Type B pancreatic cell (in vitro differentiated cells): ENCODE measurements at regions not wholly inside any gene's neighbourhood (a gene's known extent, or its start where the extent isn't known, plus 50 kb on each side); places are given as distances from the start of the nearest gene placed in this dataset.

Experiments used
- DNase-seq: peaks from one replicate; pipeline ENCODE4 v3.0.0; 2021; ENCODE audit warnings: mixed read lengths; ENCODE audit not compliant: unreplicated experiment; ENCODE audit errors: extremely low spot score
- H3K27ac Mint-ChIP-seq: 2 replicates; pipeline ENCODE4 v1.8.0; 2021; ENCODE audit warnings: mild to moderate bottlenecking, mixed read lengths
- H3K27me3 Mint-ChIP-seq: 2 replicates; pipeline ENCODE4 v1.8.0; 2021; ENCODE audit warnings: mixed read lengths
- H3K36me3 Mint-ChIP-seq: 2 replicates; pipeline ENCODE4 v1.8.0; 2021; ENCODE audit warnings: mixed read lengths
- H3K4me1 Mint-ChIP-seq: one replicate; pipeline ENCODE4 v1.8.0; 2021; ENCODE audit warnings: mixed read lengths; ENCODE audit not compliant: unreplicated experiment
- H3K4me3 Mint-ChIP-seq: 2 replicates; pipeline ENCODE4 v1.8.0; 2021; ENCODE audit warnings: mild to moderate bottlenecking, mixed read lengths
- H3K9me3 Mint-ChIP-seq: 2 replicates; pipeline ENCODE4 v1.8.0; 2021; ENCODE audit warnings: mixed read lengths
- TF ChIP-seq, protein P1 (sequence below): fragments of 200-600 bp; sonication (generic); conservative IDR thresholded peaks from 2 replicates; pipeline ENCODE4 v1.5.0; 2021; ENCODE audit warnings: antibody characterized with exemption, mild to moderate bottlenecking

DNA sequence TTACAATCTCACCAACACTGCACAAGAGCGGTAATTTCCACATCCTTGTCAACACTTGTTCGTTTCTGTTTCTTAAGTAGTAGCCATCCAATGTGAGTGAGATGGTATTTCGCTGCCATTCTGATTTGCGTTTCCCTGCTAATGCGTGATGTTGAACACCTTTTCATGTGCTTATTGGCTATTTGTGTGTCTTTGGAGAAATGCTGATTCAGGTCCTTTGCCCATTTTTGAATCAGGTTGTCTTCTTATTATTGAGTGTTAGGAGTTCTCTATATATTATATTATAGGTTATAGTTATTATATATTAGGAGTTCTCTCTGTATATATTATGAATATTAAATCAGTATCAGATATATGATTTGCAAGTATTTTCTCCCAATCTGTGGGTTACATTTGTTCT lies 59.9 kb upstream of the IRX4 start:
- no peak for DNase-seq
- peaks cover 35% of the 10 kb centered on the region for H3K27me3 Mint-ChIP-seq
- no peak overlapping the region for H3K4me3 Mint-ChIP-seq
- no peaks in the 10 kb centered on the region for H3K9me3 Mint-ChIP-seq
- TF ChIP-seq, protein P1, sequence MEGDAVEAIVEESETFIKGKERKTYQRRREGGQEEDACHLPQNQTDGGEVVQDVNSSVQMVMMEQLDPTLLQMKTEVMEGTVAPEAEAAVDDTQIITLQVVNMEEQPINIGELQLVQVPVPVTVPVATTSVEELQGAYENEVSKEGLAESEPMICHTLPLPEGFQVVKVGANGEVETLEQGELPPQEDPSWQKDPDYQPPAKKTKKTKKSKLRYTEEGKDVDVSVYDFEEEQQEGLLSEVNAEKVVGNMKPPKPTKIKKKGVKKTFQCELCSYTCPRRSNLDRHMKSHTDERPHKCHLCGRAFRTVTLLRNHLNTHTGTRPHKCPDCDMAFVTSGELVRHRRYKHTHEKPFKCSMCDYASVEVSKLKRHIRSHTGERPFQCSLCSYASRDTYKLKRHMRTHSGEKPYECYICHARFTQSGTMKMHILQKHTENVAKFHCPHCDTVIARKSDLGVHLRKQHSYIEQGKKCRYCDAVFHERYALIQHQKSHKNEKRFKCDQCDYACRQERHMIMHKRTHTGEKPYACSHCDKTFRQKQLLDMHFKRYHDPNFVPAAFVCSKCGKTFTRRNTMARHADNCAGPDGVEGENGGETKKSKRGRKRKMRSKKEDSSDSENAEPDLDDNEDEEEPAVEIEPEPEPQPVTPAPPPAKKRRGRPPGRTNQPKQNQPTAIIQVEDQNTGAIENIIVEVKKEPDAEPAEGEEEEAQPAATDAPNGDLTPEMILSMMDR: no peak
- no peaks in the 10 kb centered on the region for H3K36me3 Mint-ChIP-seq
- H3K27ac Mint-ChIP-seq: no peak overlapping the region
- H3K4me1 Mint-ChIP-seq: no peaks in the 10 kb centered on the region

DNA sequence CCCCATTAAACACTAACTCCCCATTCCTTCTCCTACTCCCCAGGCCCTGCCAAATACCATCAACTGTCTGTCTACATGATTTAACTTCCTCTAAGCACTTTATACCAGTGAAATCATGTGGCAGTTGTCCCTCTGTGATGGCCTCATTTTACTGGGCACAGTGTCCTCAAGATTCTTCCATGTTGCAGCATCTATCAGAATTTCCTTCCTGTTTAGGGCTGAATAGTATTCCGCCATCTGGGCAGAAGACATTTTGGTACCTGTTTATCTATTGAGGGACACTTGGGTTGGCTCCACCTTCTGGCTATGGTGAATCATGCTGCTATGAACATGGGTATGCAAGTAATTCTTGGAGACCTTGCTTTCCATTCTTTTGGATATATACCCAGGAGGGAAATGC lies 59.4 kb upstream of the IRX4 start:
- Mint-ChIP-seq H3K27me3 (peaks cover 34% of the 10 kb centered on the region), H3K4me1 (no peaks in the 10 kb centered on the region), H3K27ac (no peak overlapping the region), H3K4me3 (no peak overlapping the region), H3K9me3 (no peaks in the 10 kb centered on the region), H3K36me3 (no peaks in the 10 kb centered on the region)
- TF ChIP-seq, protein P1: no peak
- DNase-seq: no peak

DNA sequence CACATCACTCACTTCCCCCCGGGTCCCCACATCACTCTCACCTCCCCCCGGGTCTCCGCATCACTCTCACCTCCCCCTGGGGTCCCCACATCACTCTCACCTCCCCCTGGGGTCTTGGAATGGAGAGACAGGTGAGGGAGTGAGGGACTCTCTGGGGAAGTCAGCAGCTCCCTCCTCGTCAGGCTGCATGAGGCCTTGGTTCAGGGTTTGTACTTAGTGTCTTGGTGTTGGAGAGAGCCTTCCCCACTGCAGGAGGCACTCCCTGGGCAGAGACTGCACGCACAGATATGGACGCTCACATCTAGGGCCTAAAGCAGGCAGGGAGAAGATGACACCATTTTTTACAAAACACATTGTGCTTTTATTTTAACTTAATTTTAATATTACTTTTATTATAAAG lies 56.5 kb upstream of the IRX4 start:
- no peaks in the 10 kb centered on the region for H3K36me3 Mint-ChIP-seq
- H3K4me1 Mint-ChIP-seq: no peaks in the 10 kb centered on the region
- H3K27me3 Mint-ChIP-seq: peaks cover 26% of the 10 kb centered on the region
- no peak overlapping the region for H3K4me3 Mint-ChIP-seq
- no peak overlapping the region for H3K27ac Mint-ChIP-seq
- H3K9me3 Mint-ChIP-seq: no peaks in the 10 kb centered on the region
- DNase-seq: no peak
- TF ChIP-seq, protein P1: no peak

DNA sequence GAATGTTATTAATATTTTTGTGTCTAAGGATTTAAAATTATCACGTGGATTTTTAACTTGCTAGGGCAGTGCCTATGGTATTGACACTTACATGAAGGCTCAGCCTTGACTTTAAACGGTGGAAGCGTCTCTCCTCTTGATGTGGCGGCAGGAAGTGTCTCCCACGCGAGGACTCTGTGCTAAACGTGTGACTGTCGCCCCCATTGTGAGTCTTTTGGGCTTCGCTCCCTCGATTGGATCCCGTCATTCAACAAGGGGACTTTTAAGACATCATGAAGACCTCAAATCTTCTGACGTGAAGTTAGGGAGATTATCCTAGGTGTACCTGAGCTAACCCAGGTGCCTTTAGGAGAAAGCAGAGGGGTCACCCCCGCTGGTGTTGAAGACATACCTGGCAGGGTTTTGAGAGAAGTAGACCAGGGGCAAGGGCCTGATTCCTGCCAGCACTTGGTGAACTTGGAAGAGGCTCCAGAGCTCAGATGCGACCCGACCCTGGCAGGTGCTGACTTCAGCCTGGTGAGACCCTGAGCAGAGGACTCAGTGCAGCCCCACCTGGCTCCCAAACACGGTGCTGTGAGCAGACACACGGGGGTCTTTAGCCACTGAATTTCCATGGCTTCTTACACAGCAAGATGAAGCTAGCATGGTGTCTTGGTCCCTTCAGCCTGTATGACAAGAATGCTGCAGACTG lies 55.7 kb upstream of the IRX4 start:
- DNase-seq: no peak
- H3K27ac Mint-ChIP-seq: no peak overlapping the region
- H3K27me3 Mint-ChIP-seq: peaks cover 23% of the 10 kb centered on the region
- TF ChIP-seq, protein P1: no peak
- H3K4me3 Mint-ChIP-seq: no peak overlapping the region
- H3K36me3 Mint-ChIP-seq: no peaks in the 10 kb centered on the region
- no peaks in the 10 kb centered on the region for H3K9me3 Mint-ChIP-seq
- no peaks in the 10 kb centered on the region for H3K4me1 Mint-ChIP-seq

DNA sequence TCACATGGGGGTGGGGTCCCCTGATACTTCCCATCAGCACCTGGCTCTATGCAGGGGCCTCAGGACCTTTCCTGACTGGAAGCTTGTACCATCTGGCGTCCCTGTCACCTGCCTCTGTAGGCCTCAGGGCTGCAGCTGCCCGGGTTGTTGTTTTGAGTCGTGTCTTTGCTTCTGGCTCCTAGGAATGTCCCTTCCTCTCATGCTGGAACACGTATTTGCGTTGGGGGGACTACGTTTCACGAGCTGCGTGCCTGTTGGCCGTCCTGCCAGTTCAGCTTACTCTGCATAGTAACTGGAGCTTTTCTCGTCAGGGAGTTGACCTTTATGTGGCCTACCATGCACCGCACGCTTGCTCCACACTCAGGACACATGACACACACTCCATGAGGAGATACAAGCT lies 54.9 kb upstream of the IRX4 start:
- no peaks in the 10 kb centered on the region for H3K9me3 Mint-ChIP-seq
- H3K4me3 Mint-ChIP-seq: no peak overlapping the region
- TF ChIP-seq, protein P1: no peak
- H3K36me3 Mint-ChIP-seq: no peaks in the 10 kb centered on the region
- DNase-seq: no peak
- peaks cover 30% of the 10 kb centered on the region for H3K27me3 Mint-ChIP-seq
- no peaks in the 10 kb centered on the region for H3K4me1 Mint-ChIP-seq
- no peak overlapping the region for H3K27ac Mint-ChIP-seq

DNA sequence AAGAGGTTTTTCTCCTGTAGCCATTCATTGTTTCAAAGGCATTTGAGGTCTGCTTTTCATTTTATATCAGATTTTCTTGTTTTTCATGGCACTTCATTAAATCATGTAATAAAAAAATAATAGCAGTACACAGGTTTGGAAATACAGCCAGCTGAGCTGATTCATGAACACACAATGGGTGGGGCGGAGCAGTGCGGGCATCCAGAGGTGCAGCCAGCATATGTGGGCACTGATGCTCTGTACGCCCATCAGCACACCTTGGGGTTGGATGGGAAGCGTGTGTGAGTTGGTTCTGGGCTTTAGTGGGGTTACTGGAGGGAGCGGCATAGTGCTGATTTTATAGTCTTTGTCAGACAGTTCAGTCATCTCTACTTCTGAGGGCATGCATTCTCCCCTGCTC lies 54.2 kb upstream of the IRX4 start:
- Mint-ChIP-seq H3K27me3 (peaks cover 37% of the 10 kb centered on the region), H3K9me3 (no peaks in the 10 kb centered on the region), H3K27ac (no peak overlapping the region), H3K36me3 (no peaks in the 10 kb centered on the region), H3K4me3 (no peak overlapping the region), H3K4me1 (no peaks in the 10 kb centered on the region)
- TF ChIP-seq, protein P1: no peak
- DNase-seq: no peak
